ENCODE measurements at regions not wholly inside any gene's neighbourhood (a gene's known extent, or its start where the extent isn't known, plus 50 kb on each side); places are given as distances from the start of the nearest gene placed in this dataset.

DNA sequence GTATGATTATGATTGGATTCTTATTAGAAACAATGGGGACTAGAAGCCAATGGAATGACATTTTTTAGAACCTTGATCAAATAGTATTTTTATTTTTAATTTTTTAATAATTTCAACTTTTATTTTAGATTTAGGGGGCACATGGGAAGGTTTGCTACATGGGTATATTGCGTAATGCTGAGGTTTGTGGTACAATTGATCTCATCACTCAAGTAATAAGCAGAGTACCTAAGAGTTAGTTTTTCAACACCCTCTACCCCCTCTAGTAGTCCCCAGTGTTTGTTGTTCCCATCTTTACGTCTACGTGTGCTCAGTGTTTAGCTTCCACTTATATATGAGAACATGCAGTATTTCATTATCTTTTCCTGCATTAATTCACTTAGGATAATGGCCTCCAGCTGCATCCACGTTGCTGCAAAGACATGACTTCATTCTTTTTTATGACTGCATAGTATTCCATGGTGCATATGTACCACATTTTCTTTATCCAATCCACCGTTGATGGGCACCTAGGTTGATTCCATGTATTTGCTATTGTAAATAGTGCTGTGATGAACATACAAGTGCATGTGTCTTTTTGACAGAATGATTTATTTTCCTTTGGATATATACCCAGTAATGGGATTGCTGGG is 281.1 kb upstream of the MAN1A1 start:
- TF ChIP-seq, protein P1, sequence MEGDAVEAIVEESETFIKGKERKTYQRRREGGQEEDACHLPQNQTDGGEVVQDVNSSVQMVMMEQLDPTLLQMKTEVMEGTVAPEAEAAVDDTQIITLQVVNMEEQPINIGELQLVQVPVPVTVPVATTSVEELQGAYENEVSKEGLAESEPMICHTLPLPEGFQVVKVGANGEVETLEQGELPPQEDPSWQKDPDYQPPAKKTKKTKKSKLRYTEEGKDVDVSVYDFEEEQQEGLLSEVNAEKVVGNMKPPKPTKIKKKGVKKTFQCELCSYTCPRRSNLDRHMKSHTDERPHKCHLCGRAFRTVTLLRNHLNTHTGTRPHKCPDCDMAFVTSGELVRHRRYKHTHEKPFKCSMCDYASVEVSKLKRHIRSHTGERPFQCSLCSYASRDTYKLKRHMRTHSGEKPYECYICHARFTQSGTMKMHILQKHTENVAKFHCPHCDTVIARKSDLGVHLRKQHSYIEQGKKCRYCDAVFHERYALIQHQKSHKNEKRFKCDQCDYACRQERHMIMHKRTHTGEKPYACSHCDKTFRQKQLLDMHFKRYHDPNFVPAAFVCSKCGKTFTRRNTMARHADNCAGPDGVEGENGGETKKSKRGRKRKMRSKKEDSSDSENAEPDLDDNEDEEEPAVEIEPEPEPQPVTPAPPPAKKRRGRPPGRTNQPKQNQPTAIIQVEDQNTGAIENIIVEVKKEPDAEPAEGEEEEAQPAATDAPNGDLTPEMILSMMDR (IDR thresholded peaks at IDR 0.05): no peak
- TF ChIP-seq POLR2AphosphoS5 (IDR thresholded peaks at IDR 0.05): no peak
- no peak for TF ChIP-seq POLR2A (IDR thresholded peaks at IDR 0.05)

Data from sigmoid colon (tissue), 4 donors.